Fibroblast of pulmonary artery (primary cell): ENCODE measurements at regions not wholly inside any gene's neighbourhood (a gene's known extent, or its start where the extent isn't known, plus 50 kb on each side); places are given as distances from the start of the nearest gene placed in this dataset.

Experiments
- DNase-seq: peaks from one replicate; pipeline ENCODE4 v3.0.0-alpha.2; 2010; ENCODE audit warnings: low read depth
- H3K4me3 ChIP-seq: replicated peaks from 2 replicates; pipeline ENCODE4 v1.5.1; 2011; ENCODE audit warnings: low read depth, mild to moderate bottlenecking, control low read depth, low read length, moderate library complexity
- TF ChIP-seq, protein P1 (sequence below): IDR thresholded peaks from 2 replicates; pipeline ENCODE4 v1.5.1; 2011; ENCODE audit warnings: mild to moderate bottlenecking, control low read depth, low read length, inconsistent platforms; ENCODE audit errors: missing control alignments

DNA sequence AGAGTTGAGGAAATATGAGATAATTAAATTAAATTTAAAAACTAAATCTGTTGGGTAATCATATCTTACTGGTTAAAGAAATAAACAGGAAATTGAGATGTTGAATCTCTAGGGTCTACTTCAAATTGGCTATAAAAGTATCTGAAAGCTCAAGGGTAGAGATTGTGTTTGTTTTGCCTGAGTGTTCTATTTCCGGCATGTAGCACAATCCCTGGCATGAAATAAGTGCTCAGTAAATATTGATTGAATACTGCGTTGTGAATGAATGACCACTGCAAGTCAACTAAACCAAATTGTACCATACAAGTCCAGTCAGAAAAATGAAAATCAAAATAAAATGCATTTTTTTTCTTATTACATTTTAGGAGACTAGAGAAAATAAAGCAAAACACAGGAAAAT, 709.8 kb downstream of the EPM2A start:
- TF ChIP-seq, protein P1, sequence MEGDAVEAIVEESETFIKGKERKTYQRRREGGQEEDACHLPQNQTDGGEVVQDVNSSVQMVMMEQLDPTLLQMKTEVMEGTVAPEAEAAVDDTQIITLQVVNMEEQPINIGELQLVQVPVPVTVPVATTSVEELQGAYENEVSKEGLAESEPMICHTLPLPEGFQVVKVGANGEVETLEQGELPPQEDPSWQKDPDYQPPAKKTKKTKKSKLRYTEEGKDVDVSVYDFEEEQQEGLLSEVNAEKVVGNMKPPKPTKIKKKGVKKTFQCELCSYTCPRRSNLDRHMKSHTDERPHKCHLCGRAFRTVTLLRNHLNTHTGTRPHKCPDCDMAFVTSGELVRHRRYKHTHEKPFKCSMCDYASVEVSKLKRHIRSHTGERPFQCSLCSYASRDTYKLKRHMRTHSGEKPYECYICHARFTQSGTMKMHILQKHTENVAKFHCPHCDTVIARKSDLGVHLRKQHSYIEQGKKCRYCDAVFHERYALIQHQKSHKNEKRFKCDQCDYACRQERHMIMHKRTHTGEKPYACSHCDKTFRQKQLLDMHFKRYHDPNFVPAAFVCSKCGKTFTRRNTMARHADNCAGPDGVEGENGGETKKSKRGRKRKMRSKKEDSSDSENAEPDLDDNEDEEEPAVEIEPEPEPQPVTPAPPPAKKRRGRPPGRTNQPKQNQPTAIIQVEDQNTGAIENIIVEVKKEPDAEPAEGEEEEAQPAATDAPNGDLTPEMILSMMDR: no peak
- H3K4me3 ChIP-seq: no peak overlapping the region
- DNase-seq: no peak

DNA sequence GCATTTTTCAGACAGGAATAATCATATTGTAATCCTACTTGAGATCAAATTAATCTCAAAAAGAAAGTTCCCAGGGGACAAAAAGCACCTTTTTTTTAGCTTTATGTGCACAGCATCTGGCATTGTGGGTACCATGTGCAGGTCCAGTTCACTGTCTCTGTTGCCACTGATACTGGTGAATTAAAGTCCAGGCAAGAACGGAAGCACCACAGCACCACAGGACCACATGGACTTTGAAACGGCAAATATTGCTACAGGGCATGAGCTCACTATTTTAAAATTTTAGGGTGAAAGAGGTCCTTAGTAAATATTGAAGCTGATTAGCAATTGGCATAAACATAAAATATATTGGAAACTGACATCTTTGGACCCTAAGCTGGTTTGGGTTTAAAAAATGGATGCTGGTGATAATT, 709.0 kb downstream of the EPM2A start:
- TF ChIP-seq, protein P1: no peak
- H3K4me3 ChIP-seq: no peak overlapping the region
- no peak for DNase-seq

DNA sequence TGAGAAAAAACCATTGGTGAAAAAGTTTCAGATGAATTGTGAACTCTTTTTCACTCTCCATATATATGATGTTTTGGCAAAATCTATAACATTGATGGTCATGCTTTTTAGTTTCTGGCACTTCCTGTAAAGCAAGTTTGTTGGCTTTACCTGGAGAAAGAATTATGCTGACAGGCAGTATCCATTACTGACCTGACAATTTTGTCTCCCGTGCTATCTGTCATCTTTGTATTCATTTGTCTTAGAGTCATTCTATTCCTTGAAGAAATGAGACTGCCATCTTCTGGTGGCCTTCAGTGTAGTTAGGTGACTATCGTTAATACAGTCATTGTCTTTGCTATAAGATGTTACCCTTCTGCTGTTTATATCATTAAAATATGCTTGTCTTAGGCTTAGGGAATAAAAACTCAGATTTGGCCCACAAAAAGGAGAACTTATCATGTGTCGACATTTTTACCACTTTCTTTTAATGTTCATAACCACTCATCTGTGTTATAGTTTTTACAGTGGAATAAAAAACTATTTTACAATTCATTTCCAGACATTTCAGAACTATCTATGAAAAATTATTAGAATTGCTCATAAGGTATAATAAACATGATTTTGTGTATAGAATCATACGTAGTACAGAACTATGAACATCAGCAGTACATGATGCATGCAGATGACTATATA, 707.0 kb downstream of the EPM2A start:
- peak; percentile 56 for DNase-seq
- no peak overlapping the region for H3K4me3 ChIP-seq
- TF ChIP-seq, protein P1: peak; percentile 65

DNA sequence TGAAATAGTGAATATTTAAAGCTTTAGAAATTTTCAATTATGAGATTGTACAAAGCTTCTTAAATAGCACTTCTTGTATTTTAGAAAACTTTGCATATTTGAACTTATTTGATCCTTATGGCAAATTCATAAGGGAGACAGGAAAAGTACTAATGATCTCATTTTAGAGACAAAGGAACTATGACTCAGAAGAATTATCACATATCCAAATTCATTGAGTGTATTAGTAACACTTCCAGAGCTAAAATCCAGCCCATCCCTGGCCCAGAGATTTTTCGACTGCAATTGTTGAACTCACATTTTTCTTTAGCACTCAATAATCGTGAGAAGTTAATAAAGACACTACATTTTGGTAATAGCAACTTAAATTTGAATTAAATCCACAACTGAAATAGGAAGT, 704.3 kb downstream of the EPM2A start:
- TF ChIP-seq, protein P1: no peak
- no peak overlapping the region for H3K4me3 ChIP-seq
- no peak for DNase-seq

DNA sequence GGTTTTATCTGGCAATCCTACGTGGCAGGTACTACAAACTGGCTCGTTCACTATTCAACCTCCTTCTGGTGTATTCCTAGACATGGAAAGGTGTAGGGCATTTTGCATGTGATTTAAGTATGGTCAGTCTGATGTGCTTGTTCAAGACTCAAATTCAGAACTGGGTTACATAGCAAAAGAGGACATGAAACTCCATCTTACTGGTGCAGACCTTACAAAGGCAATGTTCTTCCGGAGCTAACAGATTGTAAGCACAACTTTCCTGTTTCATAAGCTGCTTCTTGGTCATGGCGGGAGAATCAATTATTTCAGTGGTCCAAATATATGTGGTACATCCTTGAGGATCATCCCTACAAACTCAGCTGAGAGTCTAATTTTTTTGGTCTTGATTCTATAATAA, 703.4 kb downstream of the EPM2A start:
- no peak overlapping the region for H3K4me3 ChIP-seq
- TF ChIP-seq, protein P1: no peak
- no peak for DNase-seq

DNA sequence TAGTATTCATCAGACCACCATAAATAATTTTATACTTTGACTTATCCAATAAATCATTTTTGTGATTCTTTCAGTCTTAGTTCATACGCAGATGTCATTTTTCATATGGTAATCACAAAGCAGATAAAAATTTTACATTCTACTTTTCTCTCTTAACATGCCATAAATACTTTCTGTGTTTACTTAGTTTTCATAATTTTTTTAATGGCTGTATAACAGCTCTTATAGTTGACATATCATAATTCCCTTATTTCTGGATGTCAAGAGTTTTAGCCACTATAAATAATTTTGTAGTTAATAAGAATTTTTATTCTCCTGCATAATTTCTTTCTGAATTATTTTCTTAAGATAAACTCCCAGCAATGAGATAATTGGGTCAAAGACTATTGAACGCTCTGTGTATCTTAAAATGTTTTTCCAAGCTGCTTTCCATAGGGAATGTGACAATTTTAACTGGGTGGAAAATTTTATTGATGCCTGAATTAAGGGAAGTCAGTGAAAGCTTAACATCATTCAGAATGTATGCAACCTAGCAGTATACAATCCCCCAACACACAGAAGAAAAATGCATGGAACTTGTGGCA, 702.7 kb downstream of the EPM2A start:
- TF ChIP-seq, protein P1: no peak
- DNase-seq: no peak
- H3K4me3 ChIP-seq: no peak overlapping the region

DNA sequence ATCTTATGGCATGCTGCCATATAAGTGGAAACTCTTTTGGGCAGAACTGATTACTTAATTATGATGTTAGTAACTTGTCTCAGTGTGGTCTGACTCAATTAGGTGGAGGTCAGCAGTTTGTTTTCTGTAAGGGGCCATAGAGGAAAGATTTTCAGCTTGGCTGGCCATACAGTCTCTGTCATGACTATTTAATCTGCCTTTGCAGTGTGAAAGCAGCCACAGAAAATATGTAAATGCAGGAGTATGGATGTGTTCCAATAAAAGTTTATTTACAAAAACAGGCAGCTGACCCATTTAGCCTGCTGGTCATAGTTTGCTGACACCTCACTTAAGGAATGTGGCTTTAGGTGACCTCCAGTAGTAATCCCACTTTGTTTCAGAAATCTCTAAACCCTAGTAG, 700.7 kb downstream of the EPM2A start:
- TF ChIP-seq, protein P1: no peak
- H3K4me3 ChIP-seq: no peak overlapping the region
- DNase-seq: no peak
